ENCODE measurements at regions not wholly inside any gene's neighbourhood (a gene's known extent, or its start where the extent isn't known, plus 50 kb on each side); places are given as distances from the start of the nearest gene placed in this dataset.

- no peak for DNase-seq
Observed at GRCh38 chr10:110416776-110417711, 80.7 kb upstream of the DUSP5 start.

- DNase-seq, result no peak
Observed at GRCh38 chr10:110418218-110418617, 79.5 kb upstream of the DUSP5 start.

- DNase-seq, result no peak
Observed at GRCh38 chr10:110419265-110419664, 78.4 kb upstream of the DUSP5 start.

GRCh38 chr10:110420401-110421193 lies 77.1 kb upstream of the DUSP5 start:
- no peak for DNase-seq

- DNase-seq, result no peak
Observed at GRCh38 chr10:110421512-110422138, 76.1 kb upstream of the DUSP5 start.

GRCh38 chr10:110422548-110422947 lies 75.2 kb upstream of the DUSP5 start:
- no peak for DNase-seq

GRCh38 chr10:110423650-110424049 lies 74.1 kb upstream of the DUSP5 start:
- no peak for DNase-seq

- DNase-seq, result peak; percentile 41
Observed at GRCh38 chr10:110425684-110426293, 71.9 kb upstream of the DUSP5 start.

GRCh38 chr10:110426294-110427181 lies 71.2 kb upstream of the DUSP5 start:
- DNase-seq, result no peak

- no peak for DNase-seq
Observed at GRCh38 chr10:110429301-110429700, 68.4 kb upstream of the DUSP5 start.

- no peak for DNase-seq
Observed at GRCh38 chr10:110430340-110431273, 67.1 kb upstream of the DUSP5 start.

- DNase-seq, result no peak
Observed at GRCh38 chr10:110431659-110432058, 66.0 kb upstream of the DUSP5 start.

- no peak for DNase-seq
Observed at GRCh38 chr10:110432084-110432483, 65.6 kb upstream of the DUSP5 start.

- peak; percentile 2 for DNase-seq
Observed at GRCh38 chr10:110432814-110433565, 64.7 kb upstream of the DUSP5 start.

GRCh38 chr10:110433740-110434139 lies 64.0 kb upstream of the DUSP5 start:
- peak; percentile 8 for DNase-seq

GRCh38 chr10:110434489-110435096 lies 63.1 kb upstream of the DUSP5 start:
- DNase-seq, result no peak

GRCh38 chr10:110436554-110437350 lies 61.0 kb upstream of the DUSP5 start:
- no peak for DNase-seq

- DNase-seq, result no peak
Observed at GRCh38 chr10:110437351-110437605, 60.4 kb upstream of the DUSP5 start.

- no peak for DNase-seq
Observed at GRCh38 chr10:110437761-110438341, 59.9 kb upstream of the DUSP5 start.
